ENCODE measurements at regions not wholly inside any gene's neighbourhood (a gene's known extent, or its start where the extent isn't known, plus 50 kb on each side); places are given as distances from the start of the nearest gene placed in this dataset.
"Not testable (repeated sequence)": the region's sequence is repeated elsewhere in the genome, so short reads cannot be mapped to it uniquely, and the experiment has no call there.

DNA sequence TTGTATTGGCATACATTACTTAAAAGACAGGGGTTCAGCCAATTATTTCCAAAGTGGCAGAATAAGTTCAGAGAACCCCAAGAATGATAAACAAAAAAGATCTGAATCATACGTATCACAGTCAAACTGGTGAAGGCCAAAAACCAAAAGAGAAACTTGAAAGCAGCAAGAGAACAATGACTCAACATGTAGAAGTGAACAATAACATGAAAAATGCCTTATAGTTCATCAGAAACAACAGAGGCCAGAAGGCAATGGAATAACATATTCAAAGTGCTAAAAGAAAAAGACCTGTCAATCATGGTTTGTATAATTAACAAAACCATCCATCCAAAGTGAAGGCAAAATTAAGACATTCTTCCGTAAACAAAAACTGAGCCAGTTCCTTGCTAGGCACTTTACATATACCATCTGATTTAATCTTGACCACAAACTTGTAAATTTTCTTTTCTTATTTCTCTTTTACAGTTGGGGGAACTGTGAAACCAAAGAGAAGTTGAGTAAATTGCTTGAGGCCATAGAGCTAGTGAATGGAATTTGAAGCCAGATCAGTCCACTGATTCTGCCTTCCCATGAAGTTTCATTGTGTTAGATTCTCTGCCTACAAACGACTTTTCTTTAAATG lies 232.1 kb upstream of the SEL1L start:
- no peak for DNase-seq

GRCh38 chr14:81766321-81766915 lies 232.8 kb upstream of the SEL1L start:
- DNase-seq, result no peak

GRCh38 chr14:81767266-81767995 lies 233.8 kb upstream of the SEL1L start:
- DNase-seq, result no peak

GRCh38 chr14:81771651-81772275 lies 238.1 kb upstream of the SEL1L start:
- no peak for DNase-seq

GRCh38 chr14:81772381-81772780 lies 238.7 kb upstream of the SEL1L start:
- no peak for DNase-seq

DNA sequence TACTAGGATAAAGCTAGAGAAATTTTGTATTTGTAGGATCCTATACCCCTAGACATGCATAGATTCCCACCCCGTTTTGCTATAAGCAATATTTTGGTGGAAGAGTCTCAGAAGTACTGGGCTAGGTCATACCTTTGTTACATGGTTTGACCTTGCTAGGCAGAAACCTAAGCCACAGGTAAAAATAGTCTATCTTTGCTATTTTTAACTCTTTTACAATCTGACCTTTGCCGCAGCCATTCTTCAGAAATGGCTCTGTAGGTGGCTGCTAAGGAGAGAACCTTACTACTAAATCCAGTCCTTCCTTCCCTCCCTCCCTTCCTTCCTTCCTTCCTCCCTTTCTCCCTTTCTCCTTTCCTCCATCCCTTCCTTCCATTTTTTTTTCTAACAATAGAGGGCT lies 242.9 kb upstream of the SEL1L start:
- no peak for DNase-seq

- DNase-seq, result not testable (repeated sequence)
Observed at GRCh38 chr14:81781798-81782197, 248.1 kb upstream of the SEL1L start.

DNA sequence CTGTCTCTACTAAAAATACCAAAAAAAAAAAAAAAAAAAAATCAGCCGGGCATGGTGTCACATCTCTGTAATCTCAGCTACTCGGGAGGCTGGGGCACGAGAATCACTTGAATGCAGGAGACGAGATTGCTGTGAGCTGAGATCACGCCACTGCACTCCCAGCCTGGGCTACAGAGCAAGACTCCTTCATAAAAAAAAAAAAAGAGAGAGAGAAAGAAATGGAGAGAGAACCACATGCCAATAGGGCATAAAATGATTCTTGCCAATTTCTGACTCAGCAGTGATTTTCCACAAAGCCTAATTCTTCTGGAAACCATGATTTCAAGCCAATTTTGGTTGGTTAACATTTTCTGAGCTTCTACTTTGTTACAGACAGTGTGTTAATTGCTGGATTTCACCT lies 250.4 kb upstream of the SEL1L start:
- no peak for DNase-seq

GRCh38 chr14:81797315-81797714 lies 263.7 kb upstream of the SEL1L start:
- no peak for DNase-seq

- no peak for DNase-seq
Observed at GRCh38 chr14:81801921-81802320, 268.3 kb upstream of the SEL1L start.

- DNase-seq, result no peak
Observed at GRCh38 chr14:81802341-81802740, 268.7 kb upstream of the SEL1L start.

GRCh38 chr14:81805785-81806184 lies 272.1 kb upstream of the SEL1L start:
- no peak for DNase-seq

- no peak for DNase-seq
Observed at GRCh38 chr14:81811705-81812269, 278.1 kb upstream of the SEL1L start.

- no peak for DNase-seq
Observed at GRCh38 chr14:81818271-81818670, 284.6 kb upstream of the SEL1L start.

- DNase-seq, result no peak
Observed at GRCh38 chr14:81819344-81819743, 285.7 kb upstream of the SEL1L start.

DNA sequence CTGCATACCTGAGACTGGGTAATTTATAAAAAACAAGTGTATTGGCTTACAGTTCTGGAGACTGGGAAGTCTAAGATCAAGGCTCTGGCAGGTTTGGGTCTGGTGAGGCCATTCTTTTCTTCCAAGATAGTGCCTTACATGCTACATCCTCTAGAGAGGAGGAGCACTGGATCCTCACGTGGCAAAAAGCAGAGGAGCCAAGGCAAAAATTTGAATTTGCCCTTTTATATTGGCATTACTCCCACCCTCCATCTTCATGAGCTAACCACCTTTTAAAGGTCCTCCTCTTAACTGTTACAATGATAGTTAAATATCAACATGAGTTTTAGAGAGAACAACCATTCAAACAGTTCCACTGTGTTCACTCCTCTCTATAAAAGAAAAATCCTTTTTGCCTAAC lies 286.3 kb upstream of the SEL1L start:
- DNase-seq, result no peak

- peak; percentile 42 for DNase-seq
Observed at GRCh38 chr14:81826081-81826480, 292.4 kb upstream of the SEL1L start.

DNA sequence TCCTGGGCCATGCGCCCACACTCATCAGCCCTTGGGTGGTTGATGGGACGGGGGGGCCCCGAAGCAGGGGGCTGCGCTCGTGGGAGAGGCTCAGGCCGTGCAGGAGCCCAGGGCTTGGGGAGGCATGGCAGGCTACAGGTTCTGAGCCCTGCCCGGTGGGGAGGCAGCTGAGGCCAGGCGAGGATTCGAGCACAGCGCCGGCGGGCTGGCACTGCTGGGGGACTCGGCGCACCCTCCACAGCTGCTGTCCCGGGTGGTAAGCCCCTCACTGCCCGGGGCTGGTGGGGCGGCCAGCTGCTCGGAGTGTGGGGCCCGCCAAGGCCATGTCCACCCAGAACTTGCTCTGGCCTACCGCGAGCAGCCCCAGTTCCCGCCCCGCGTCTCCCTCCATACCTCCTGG lies 295.8 kb upstream of the SEL1L start:
- DNase-seq, result no peak

GRCh38 chr14:81831128-81831820 lies 297.6 kb upstream of the SEL1L start:
- no peak for DNase-seq

- no peak for DNase-seq
Observed at GRCh38 chr14:81834308-81834707, 300.7 kb upstream of the SEL1L start.

GRCh38 chr14:81837304-81837703 lies 303.7 kb upstream of the SEL1L start:
- no peak for DNase-seq

DNA sequence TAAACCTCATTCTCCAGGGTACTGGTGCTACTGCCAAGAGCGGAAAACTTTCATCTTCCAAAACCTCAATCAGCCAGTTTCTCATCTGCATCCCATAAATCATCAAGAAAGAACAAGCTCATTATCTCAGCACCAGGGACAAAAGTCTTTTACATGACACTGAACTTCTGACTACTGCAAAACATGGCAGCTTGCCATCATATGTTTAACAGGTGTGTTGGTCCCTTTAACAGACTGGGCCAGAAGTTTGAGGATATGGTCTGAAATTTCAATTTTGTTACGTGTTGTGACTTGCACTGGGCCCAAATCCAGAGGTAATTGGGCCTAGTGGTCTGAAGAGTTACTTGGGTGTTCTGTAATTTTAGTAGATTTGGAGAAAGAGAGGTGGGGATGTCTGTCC lies 305.4 kb upstream of the SEL1L start:
- no peak for DNase-seq

DNA sequence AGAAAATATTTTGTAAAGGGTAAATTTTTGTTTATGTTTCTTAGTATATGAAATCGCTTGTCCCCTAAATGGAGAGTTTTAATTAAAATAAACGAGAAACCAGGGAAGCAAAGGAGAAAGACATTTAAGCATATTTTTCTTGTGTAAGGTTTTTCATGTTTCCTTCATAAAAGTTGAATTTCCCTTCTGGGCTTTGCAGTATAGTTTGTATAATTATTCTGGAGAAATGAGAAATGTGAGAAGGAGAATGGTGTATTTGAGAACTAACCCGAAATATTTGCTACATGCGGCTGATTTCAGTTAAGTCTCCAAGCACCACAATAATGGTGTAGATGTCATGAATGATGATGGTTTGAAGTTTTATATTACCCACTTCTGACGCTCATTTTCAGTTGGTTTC lies 307.7 kb upstream of the SEL1L start:
- DNase-seq, result no peak
